ENCODE measurements at regions not wholly inside any gene's neighbourhood (a gene's known extent, or its start where the extent isn't known, plus 50 kb on each side); places are given as distances from the start of the nearest gene placed in this dataset.

GRCh38 chr6:141088171-141088570 is 1044.6 kb upstream of the GJE1 start:
- DNase-seq (ENCODE audit: low read depth) (no peak), FAIRE-seq (no peak)
- Histone ChIP-seq H3K4me1 (ENCODE audit: insufficient read depth, low read length) (no peaks in the 10 kb centered on the region), H3K36me3 (ENCODE audit: insufficient read depth, low read length) (no peaks in the 10 kb centered on the region), H4K20me1 (ENCODE audit: insufficient read depth, low read length) (no peaks in the 10 kb centered on the region), H3K9ac (ENCODE audit: low read length) (no peak overlapping the region), H2AFZ (ENCODE audit: low read depth, low read length) (no peak overlapping the region), H3K27ac (ENCODE audit: low read depth, low read length) (no peak overlapping the region), H3K4me2 (ENCODE audit: low read length) (no peak overlapping the region), H3K79me2 (ENCODE audit: insufficient read depth, low read length) (no peaks in the 10 kb centered on the region), H3K4me3 (ENCODE audit: insufficient read depth, low read depth, low read length) (no peak overlapping the region), H3K9me3 (ENCODE audit: insufficient read depth, low read depth, low read length) (no peaks in the 10 kb centered on the region), H3K27me3 (ENCODE audit: insufficient read depth, low read length) (no peaks in the 10 kb centered on the region)
- H3K27me3 Mint-ChIP-seq (ENCODE audit: low read depth, unreplicated experiment): no peaks in the 10 kb centered on the region
- no peaks in the 10 kb centered on the region for H3K4me1 Mint-ChIP-seq (ENCODE audit: low read depth, unreplicated experiment)
- no peaks in the 10 kb centered on the region for H3K36me3 Mint-ChIP-seq (ENCODE audit: low read depth, unreplicated experiment)
- H3K27ac Mint-ChIP-seq (ENCODE audit: unreplicated experiment): no peak overlapping the region
- no peaks in the 10 kb centered on the region for H3K9me3 Mint-ChIP-seq (ENCODE audit: unreplicated experiment)
- no peak overlapping the region for H3K4me3 Mint-ChIP-seq (ENCODE audit: unreplicated experiment)
- TF ChIP-seq EZH2 (IDR thresholded peaks at IDR 0.05; ENCODE audit: insufficient read depth, low read length): no peak

GRCh38 chr6:141077355-141078333 is 1055.1 kb upstream of the GJE1 start:
- Mint-ChIP-seq H3K36me3 (ENCODE audit: low read depth, unreplicated experiment) (peaks cover 2% of the 10 kb centered on the region), H3K4me3 (ENCODE audit: unreplicated experiment) (no peak overlapping the region), H3K9me3 (ENCODE audit: unreplicated experiment) (peaks cover 5% of the 10 kb centered on the region), H3K4me1 (ENCODE audit: low read depth, unreplicated experiment) (no peaks in the 10 kb centered on the region), H3K27ac (ENCODE audit: unreplicated experiment) (no peak overlapping the region), H3K27me3 (ENCODE audit: low read depth, unreplicated experiment) (no peaks in the 10 kb centered on the region)
- H3K4me1 ChIP-seq (ENCODE audit: insufficient read depth, low read length): no peaks in the 10 kb centered on the region
- no peaks in the 10 kb centered on the region for H3K27me3 ChIP-seq (ENCODE audit: insufficient read depth, low read length)
- no peak overlapping the region for H3K4me3 ChIP-seq (ENCODE audit: insufficient read depth, low read depth, low read length)
- H3K36me3 ChIP-seq (ENCODE audit: insufficient read depth, low read length): no peaks in the 10 kb centered on the region
- H3K9me3 ChIP-seq (ENCODE audit: insufficient read depth, low read depth, low read length): no peaks in the 10 kb centered on the region
- H4K20me1 ChIP-seq (ENCODE audit: insufficient read depth, low read length): no peaks in the 10 kb centered on the region
- DNase-seq (ENCODE audit: low read depth) (no peak), FAIRE-seq (no peak)
- TF ChIP-seq CTCF (IDR thresholded peaks at IDR 0.05; ENCODE audit: insufficient read depth, low read depth, low read length): peak; percentile 21
- TF ChIP-seq EZH2 (IDR thresholded peaks at IDR 0.05; ENCODE audit: insufficient read depth, low read length): no peak
- H2AFZ ChIP-seq (ENCODE audit: low read depth, low read length): no peak overlapping the region
- no peak overlapping the region for H3K9ac ChIP-seq (ENCODE audit: low read length)
- H3K79me2 ChIP-seq (ENCODE audit: insufficient read depth, low read length): no peaks in the 10 kb centered on the region
- H3K27ac ChIP-seq (ENCODE audit: low read depth, low read length): no peak overlapping the region
- no peak overlapping the region for H3K4me2 ChIP-seq (ENCODE audit: low read length)

DNA sequence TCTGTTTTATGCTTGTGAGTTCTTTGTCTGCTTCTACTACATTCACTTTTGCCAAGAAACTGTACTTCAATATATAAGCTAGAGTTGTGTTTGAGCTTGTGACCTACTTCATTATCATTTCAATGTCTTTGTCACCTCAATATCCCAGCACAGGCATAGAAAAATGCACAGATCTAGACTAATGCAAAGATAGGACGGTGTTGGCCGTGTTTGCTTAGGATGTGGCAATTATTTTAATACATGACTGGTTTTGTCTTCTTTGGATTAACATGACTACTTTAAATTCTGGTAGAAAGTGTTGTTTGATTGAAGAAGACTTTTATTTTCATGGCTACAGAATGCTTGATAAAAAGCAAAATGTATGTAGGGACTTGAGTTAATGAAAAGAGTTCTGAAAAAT is 1075.0 kb upstream of the GJE1 start:
- FAIRE-seq (no peak), DNase-seq (ENCODE audit: low read depth) (no peak)
- no peaks in the 10 kb centered on the region for H4K20me1 ChIP-seq (ENCODE audit: insufficient read depth, low read length)
- H3K27ac ChIP-seq (ENCODE audit: low read depth, low read length): no peak overlapping the region
- no peaks in the 10 kb centered on the region for H3K27me3 Mint-ChIP-seq (ENCODE audit: low read depth, unreplicated experiment)
- no peak overlapping the region for H3K9ac ChIP-seq (ENCODE audit: low read length)
- H3K9me3 ChIP-seq (ENCODE audit: insufficient read depth, low read depth, low read length): no peaks in the 10 kb centered on the region
- H3K4me2 ChIP-seq (ENCODE audit: low read length): no peak overlapping the region
- TF ChIP-seq EZH2 (IDR thresholded peaks at IDR 0.05; ENCODE audit: insufficient read depth, low read length) (no peak), CTCF (IDR thresholded peaks at IDR 0.05; ENCODE audit: insufficient read depth, low read depth, low read length) (no peak)
- no peaks in the 10 kb centered on the region for H3K79me2 ChIP-seq (ENCODE audit: insufficient read depth, low read length)
- H3K4me1 ChIP-seq (ENCODE audit: insufficient read depth, low read length): no peaks in the 10 kb centered on the region
- H3K4me1 Mint-ChIP-seq (ENCODE audit: low read depth, unreplicated experiment): no peaks in the 10 kb centered on the region
- H3K36me3 Mint-ChIP-seq (ENCODE audit: low read depth, unreplicated experiment): no peaks in the 10 kb centered on the region
- H3K27ac Mint-ChIP-seq (ENCODE audit: unreplicated experiment): no peak overlapping the region
- no peaks in the 10 kb centered on the region for H3K9me3 Mint-ChIP-seq (ENCODE audit: unreplicated experiment)
- no peaks in the 10 kb centered on the region for H3K36me3 ChIP-seq (ENCODE audit: insufficient read depth, low read length)
- H3K4me3 ChIP-seq (ENCODE audit: insufficient read depth, low read depth, low read length): no peak overlapping the region
- H3K4me3 Mint-ChIP-seq (ENCODE audit: unreplicated experiment): no peak overlapping the region
- no peak overlapping the region for H2AFZ ChIP-seq (ENCODE audit: low read depth, low read length)
- H3K27me3 ChIP-seq (ENCODE audit: insufficient read depth, low read length): no peaks in the 10 kb centered on the region
